Testis (tissue), 2 donors: ENCODE measurements at regions not wholly inside any gene's neighbourhood (a gene's known extent, or its start where the extent isn't known, plus 50 kb on each side); places are given as distances from the start of the nearest gene placed in this dataset.

Experiments used
- DNase-seq: peaks from one replicate; pipeline ENCODE4 v3.0.0-alpha.2; 2019
- H3K27ac ChIP-seq, 2 donors: fragments of 200-600 bp; sonication (generic); one replicate each; pipeline ENCODE4 v1.5.1; 2019
- H3K27me3 ChIP-seq: fragments of 200-600 bp; sonication (generic); one replicate; pipeline ENCODE4 v1.5.1; 2019
- H3K36me3 ChIP-seq: fragments of 200-600 bp; sonication (generic); one replicate; pipeline ENCODE4 v1.5.1; 2017; ENCODE audit warnings: low read depth; ENCODE audit errors: missing control alignments
- H3K4me1 ChIP-seq: fragments of 200-600 bp; sonication (generic); one replicate; pipeline ENCODE4 v1.5.1; 2019
- H3K4me3 ChIP-seq, 2 donors: fragments of 200-600 bp; sonication (generic); one replicate each; pipeline ENCODE4 v1.5.1; 2017 to 2019
- H3K9me3 ChIP-seq: fragments of 200-600 bp; sonication (generic); one replicate; pipeline ENCODE4 v1.5.1; 2017
- CTCF ChIP-seq, 3 experiments: fragments of 450-650 bp in 2 of 3; fragments of 200-600 bp in 1 of 3; sonication (generic) in 1 of 3; IDR thresholded peaks; one replicate each; pipeline ENCODE4 v1.5.1; 2016 to 2019; ENCODE audit warnings: antibody characterized with exemption in 3 of 3, mild to moderate bottlenecking in 2 of 3, moderate library complexity in 1 of 3
- POLR2A ChIP-seq: fragments of 450-650 bp; IDR thresholded peaks from one replicate; pipeline ENCODE4 v1.6.1; 2017; ENCODE audit warnings: antibody characterized with exemption, mild to moderate bottlenecking, moderate library complexity
- WGBS, 2 donors: methylation state at CpG; one replicate each; pipeline ENCODE4 v1.1.5; 2018; 5-methylcytosine and 5-hydroxymethylcytosine counted together
- intact Hi-C: fragments of 100-400 bp; cut with DNase I; formaldehyde crosslinking; loops from one replicate; pipeline ENCODE4 v1.15.1; 2023; ENCODE audit warnings: low total_unique reads

- no peak for TF ChIP-seq CTCF (IDR thresholded peaks at IDR 0.05)
- TF ChIP-seq POLR2A = no peak
- 77 to 90% methylated on average over 3 of the region's 3 CpGs for WGBS, 2 donors
- no peaks in the 10 kb centered on the region for H3K9me3 ChIP-seq
- H3K4me1 ChIP-seq = no peaks in the 10 kb centered on the region
- no peaks in the 10 kb centered on the region for H3K27me3 ChIP-seq
- H3K4me3 ChIP-seq = no peak overlapping the region
- no peaks in the 10 kb centered on the region for H3K36me3 ChIP-seq
- DNase-seq = no peak
- intact Hi-C loops = no loop called here
- no peak overlapping the region for H3K27ac ChIP-seq
Measured at GRCh38 chr1:14338509-14338908, 260.0 kb upstream of the KAZN start.

GRCh38 chr1:14339288-14339687 is 259.2 kb upstream of the KAZN start:
- no peak for TF ChIP-seq CTCF (IDR thresholded peaks at IDR 0.05)
- TF ChIP-seq POLR2A = no peak
- Histone ChIP-seq H3K4me1 (no peaks in the 10 kb centered on the region), H3K36me3 (no peaks in the 10 kb centered on the region), H3K4me3 (no peak overlapping the region), H3K27me3 (no peaks in the 10 kb centered on the region), H3K9me3 (no peaks in the 10 kb centered on the region), H3K27ac (no peak overlapping the region)
- intact Hi-C loops = no loop called here
- DNase-seq = no peak
- 70 to 86% methylated on average over 5 of the region's 5 CpGs for WGBS, 2 donors

- DNase-seq = no peak
- Histone ChIP-seq H3K27me3 (no peaks in the 10 kb centered on the region), H3K4me3 (no peak overlapping the region), H3K27ac (no peak overlapping the region), H3K9me3 (no peaks in the 10 kb centered on the region), H3K36me3 (no peaks in the 10 kb centered on the region), H3K4me1 (no peaks in the 10 kb centered on the region)
- 71 to 80% methylated on average over 5 of the region's 5 CpGs for WGBS, 2 donors
- TF ChIP-seq POLR2A (no peak), CTCF (IDR thresholded peaks at IDR 0.05) (no peak)
- intact Hi-C loops = no loop called here
Measured at GRCh38 chr1:14340002-14340785, 258.3 kb upstream of the KAZN start.

GRCh38 chr1:14341147-14341546 is 257.3 kb upstream of the KAZN start:
- Histone ChIP-seq H3K36me3 (no peaks in the 10 kb centered on the region), H3K27me3 (no peaks in the 10 kb centered on the region), H3K4me3 (no peak overlapping the region), H3K4me1 (no peaks in the 10 kb centered on the region), H3K27ac (no peak overlapping the region), H3K9me3 (no peaks in the 10 kb centered on the region)
- WGBS, 2 donors = 84 to 89% methylated on average over 3 of the region's 3 CpGs
- no peak for TF ChIP-seq POLR2A
- no peak for TF ChIP-seq CTCF (IDR thresholded peaks at IDR 0.05)
- intact Hi-C loops = no loop called here
- DNase-seq = no peak

- Histone ChIP-seq H3K9me3 (no peaks in the 10 kb centered on the region), H3K4me1 (no peaks in the 10 kb centered on the region), H3K27me3 (no peaks in the 10 kb centered on the region), H3K4me3 (no peak overlapping the region), H3K27ac (no peak overlapping the region), H3K36me3 (no peaks in the 10 kb centered on the region)
- intact Hi-C loops = no loop called here
- 54 to 62% methylated on average over 8 of the region's 8 CpGs for WGBS, 2 donors
- TF ChIP-seq CTCF (IDR thresholded peaks at IDR 0.05) (no peak), POLR2A (no peak)
- DNase-seq = no peak
Measured at GRCh38 chr1:14345946-14346550, 252.4 kb upstream of the KAZN start.
